Upper lobe of right lung (tissue), 1 donor: ENCODE measurements at regions not wholly inside any gene's neighbourhood (a gene's known extent, or its start where the extent isn't known, plus 50 kb on each side); places are given as distances from the start of the nearest gene placed in this dataset.

Source experiments
- ATAC-seq: fragments of 200-7000 bp; cut with Tn5 transposase; one replicate; pipeline ENCODE4 v1.9.1; 2020; ENCODE audit warnings: mild to moderate bottlenecking, moderate library complexity
- DNase-seq: peaks from one replicate; pipeline ENCODE4 v3.0.0-alpha.2; 2020
- H3K27ac ChIP-seq: fragments of 200-600 bp; one replicate; pipeline ENCODE4 v1.8.0; 2022
- H3K27me3 ChIP-seq: fragments of 200-600 bp; one replicate; pipeline ENCODE4 v1.8.0; 2022; ENCODE audit warnings: mild to moderate bottlenecking
- H3K36me3 ChIP-seq: fragments of 200-600 bp; one replicate; pipeline ENCODE4 v1.8.0; 2022
- H3K4me1 ChIP-seq: fragments of 200-600 bp; one replicate; pipeline ENCODE4 v1.8.0; 2022
- H3K4me3 ChIP-seq: fragments of 200-600 bp; one replicate; pipeline ENCODE4 v1.8.0; 2022; ENCODE audit warnings: mild to moderate bottlenecking
- H3K9me3 ChIP-seq: fragments of 200-600 bp; one replicate; pipeline ENCODE4 v1.8.0; 2022
- intact Hi-C: fragments of 100-400 bp; cut with DNase I; formaldehyde crosslinking; loops from one replicate; pipeline ENCODE4 v1.11.0; 2022
- TF ChIP-seq, protein P1 (sequence below): fragments of 200-600 bp; IDR thresholded peaks from one replicate; pipeline ENCODE4 v1.8.0; 2022; ENCODE audit warnings: antibody characterized with exemption
- donor health status: DM: no; HTN: yes; CAD: no; lungs with severe emphysema.

DNA sequence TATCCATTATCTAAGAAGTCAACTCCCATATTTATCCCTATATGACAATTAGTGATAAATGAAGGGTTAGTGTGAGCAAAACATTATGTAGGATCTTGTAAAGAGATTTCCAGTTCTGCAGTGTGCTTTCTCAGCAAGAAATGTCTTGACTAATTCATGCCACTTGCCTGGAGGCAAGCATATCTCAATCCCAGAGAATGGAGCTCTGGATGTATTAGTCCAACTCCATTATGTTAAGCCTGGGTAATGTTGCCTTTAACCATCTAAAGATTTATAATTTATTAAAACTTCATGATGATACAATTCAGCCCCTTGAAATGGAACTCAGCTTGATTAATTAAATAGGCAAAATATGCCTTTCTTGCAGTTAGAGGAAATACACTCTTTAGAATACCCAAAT, 1079.9 kb upstream of the LRRTM3 start:
- Histone ChIP-seq H3K9me3 (no peaks in the 10 kb centered on the region), H3K27ac (no peak overlapping the region), H3K27me3 (no peaks in the 10 kb centered on the region), H3K4me3 (no peak overlapping the region), H3K4me1 (no peaks in the 10 kb centered on the region), H3K36me3 (no peaks in the 10 kb centered on the region)
- intact Hi-C loops = no loop called here
- TF ChIP-seq, protein P1, sequence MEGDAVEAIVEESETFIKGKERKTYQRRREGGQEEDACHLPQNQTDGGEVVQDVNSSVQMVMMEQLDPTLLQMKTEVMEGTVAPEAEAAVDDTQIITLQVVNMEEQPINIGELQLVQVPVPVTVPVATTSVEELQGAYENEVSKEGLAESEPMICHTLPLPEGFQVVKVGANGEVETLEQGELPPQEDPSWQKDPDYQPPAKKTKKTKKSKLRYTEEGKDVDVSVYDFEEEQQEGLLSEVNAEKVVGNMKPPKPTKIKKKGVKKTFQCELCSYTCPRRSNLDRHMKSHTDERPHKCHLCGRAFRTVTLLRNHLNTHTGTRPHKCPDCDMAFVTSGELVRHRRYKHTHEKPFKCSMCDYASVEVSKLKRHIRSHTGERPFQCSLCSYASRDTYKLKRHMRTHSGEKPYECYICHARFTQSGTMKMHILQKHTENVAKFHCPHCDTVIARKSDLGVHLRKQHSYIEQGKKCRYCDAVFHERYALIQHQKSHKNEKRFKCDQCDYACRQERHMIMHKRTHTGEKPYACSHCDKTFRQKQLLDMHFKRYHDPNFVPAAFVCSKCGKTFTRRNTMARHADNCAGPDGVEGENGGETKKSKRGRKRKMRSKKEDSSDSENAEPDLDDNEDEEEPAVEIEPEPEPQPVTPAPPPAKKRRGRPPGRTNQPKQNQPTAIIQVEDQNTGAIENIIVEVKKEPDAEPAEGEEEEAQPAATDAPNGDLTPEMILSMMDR = no peak
- no peak for ATAC-seq
- no peak for DNase-seq

DNA sequence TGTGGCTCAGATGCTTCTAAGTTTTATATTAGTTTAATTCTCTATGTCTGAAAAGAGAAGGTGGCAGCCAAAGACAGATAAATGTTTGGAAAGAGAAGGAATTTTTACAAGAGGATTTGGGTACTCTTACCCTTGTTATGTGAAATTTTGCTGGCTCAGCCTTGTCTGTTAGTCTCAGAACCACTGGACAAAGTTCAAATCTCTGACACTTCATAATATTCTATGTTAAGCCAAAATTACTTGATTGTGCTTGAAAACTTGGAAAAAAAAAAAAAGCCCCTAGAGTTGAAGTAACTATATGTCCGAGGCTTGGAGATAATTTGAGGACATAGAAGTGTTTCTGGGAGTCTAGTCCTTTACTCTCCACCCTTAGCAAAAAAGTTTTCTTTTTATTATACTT, 1079.3 kb upstream of the LRRTM3 start:
- H3K27me3 ChIP-seq = no peaks in the 10 kb centered on the region
- no peak overlapping the region for H3K27ac ChIP-seq
- H3K4me3 ChIP-seq = no peak overlapping the region
- no peaks in the 10 kb centered on the region for H3K9me3 ChIP-seq
- ATAC-seq (no peak), DNase-seq (no peak)
- H3K4me1 ChIP-seq = no peaks in the 10 kb centered on the region
- intact Hi-C loops = no loop called here
- H3K36me3 ChIP-seq = no peaks in the 10 kb centered on the region
- TF ChIP-seq, protein P1 = no peak

DNA sequence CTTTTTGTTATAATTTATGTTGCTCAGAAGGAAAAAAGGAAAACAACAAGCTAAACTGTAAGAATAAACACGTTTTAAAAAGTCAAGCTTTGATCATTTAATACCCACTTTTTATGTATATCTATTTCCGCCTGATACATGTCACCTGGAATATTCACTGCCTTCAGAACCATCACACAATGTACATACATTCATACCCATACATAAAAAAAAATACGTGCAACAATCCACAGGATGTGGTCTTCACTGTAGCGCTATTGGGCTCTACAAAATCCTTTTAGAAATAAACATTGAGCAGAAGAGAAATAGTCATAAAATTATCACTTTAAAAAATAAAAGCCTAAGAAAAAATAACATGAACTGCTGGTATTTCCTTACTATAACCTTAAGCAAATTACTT, 1078.9 kb upstream of the LRRTM3 start:
- H3K9me3 ChIP-seq = no peaks in the 10 kb centered on the region
- no peaks in the 10 kb centered on the region for H3K27me3 ChIP-seq

DNA sequence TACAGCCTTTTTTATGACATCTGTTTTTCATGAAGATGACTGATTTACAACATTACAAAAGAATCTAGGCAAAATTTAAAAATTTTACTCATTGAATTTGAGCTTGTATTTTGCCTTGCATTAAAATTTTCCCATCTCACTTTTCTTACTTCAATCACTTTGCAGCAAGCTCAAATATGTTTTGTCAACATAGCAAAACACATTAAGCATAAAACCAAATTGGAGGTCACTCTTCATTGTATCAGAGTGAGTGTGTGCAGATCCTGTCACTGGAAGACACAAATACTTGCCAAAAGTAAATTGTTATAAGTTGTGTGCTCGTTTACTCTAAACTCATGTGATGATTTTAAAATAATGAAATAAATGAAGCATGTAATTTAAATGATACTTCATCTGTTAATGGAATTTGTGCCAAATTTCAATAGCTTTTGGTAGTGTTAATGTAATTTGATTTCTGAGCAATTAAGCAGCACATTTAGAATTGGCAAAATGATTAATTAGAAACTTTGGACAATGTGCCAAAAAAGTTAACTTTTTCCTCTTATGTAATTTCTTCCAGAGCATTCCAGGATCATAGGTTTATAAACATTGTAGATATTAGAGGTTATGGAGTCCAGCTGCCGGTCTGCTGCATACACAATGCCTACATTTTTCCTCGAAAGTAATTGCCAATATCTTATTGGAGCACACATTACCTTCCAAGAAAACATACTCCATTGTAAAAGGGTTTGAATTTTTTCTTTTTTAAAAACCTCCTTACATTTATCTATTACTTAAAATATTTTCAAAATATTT, 1078.2 kb upstream of the LRRTM3 start:
- TF ChIP-seq, protein P1 = no peak

More for the DNA sequence above, 1078.9 kb upstream of the LRRTM3 start:
- TF ChIP-seq, protein P1 = no peak
- Histone ChIP-seq H3K4me3 (no peak overlapping the region), H3K27ac (no peak overlapping the region), H3K4me1 (no peaks in the 10 kb centered on the region), H3K36me3 (no peaks in the 10 kb centered on the region)
- no peak for DNase-seq
- no peak for ATAC-seq
- intact Hi-C loops = no loop called here

DNA sequence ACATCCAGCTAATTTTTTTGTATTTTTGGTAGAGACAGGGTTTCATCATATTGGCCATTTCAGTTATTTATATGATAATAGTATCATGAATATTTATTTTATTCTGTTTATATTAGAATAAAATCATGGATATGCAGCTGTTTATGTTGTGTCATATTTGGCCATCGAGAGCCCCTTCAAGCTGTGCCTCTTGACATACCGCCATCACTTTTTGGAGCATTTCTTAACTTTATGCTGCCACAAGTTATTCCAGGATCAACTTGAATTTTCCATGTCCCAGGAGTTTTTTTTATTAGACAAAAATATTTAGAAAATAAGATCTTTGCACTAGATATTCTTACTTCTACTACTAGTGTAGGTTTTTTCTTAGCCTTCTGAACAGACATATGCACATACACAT, 1067.0 kb upstream of the LRRTM3 start:
- Histone ChIP-seq H3K27ac (no peak overlapping the region), H3K4me1 (no peaks in the 10 kb centered on the region), H3K36me3 (no peaks in the 10 kb centered on the region), H3K9me3 (no peaks in the 10 kb centered on the region), H3K4me3 (no peak overlapping the region), H3K27me3 (no peaks in the 10 kb centered on the region)
- TF ChIP-seq, protein P1 = no peak
- intact Hi-C loops = no loop called here
- DNase-seq (no peak), ATAC-seq (no peak)

More for the DNA sequence above, 1078.2 kb upstream of the LRRTM3 start:
- no peaks in the 10 kb centered on the region for H3K27me3 ChIP-seq
- no peak overlapping the region for H3K27ac ChIP-seq
- intact Hi-C loops = no loop called here
- no peaks in the 10 kb centered on the region for H3K9me3 ChIP-seq
- DNase-seq (no peak), ATAC-seq (no peak)
- no peaks in the 10 kb centered on the region for H3K36me3 ChIP-seq
- no peak overlapping the region for H3K4me3 ChIP-seq
- H3K4me1 ChIP-seq = no peaks in the 10 kb centered on the region
